DMS114 treated with DMSO at 0.1 percent for 48 hours (cell line): ENCODE measurements at regions not wholly inside any gene's neighbourhood (a gene's known extent, or its start where the extent isn't known, plus 50 kb on each side); places are given as distances from the start of the nearest gene placed in this dataset.
"Not testable (repeated sequence)": the region's sequence is repeated elsewhere in the genome, so short reads cannot be mapped to it uniquely, and the experiment has no call there.

Source experiments
- DNase-seq: peaks from one replicate; lab custom pipeline; 2025; ENCODE audit not compliant: unreplicated experiment; lab: John Stamatoyannopoulos, UW

DNA sequence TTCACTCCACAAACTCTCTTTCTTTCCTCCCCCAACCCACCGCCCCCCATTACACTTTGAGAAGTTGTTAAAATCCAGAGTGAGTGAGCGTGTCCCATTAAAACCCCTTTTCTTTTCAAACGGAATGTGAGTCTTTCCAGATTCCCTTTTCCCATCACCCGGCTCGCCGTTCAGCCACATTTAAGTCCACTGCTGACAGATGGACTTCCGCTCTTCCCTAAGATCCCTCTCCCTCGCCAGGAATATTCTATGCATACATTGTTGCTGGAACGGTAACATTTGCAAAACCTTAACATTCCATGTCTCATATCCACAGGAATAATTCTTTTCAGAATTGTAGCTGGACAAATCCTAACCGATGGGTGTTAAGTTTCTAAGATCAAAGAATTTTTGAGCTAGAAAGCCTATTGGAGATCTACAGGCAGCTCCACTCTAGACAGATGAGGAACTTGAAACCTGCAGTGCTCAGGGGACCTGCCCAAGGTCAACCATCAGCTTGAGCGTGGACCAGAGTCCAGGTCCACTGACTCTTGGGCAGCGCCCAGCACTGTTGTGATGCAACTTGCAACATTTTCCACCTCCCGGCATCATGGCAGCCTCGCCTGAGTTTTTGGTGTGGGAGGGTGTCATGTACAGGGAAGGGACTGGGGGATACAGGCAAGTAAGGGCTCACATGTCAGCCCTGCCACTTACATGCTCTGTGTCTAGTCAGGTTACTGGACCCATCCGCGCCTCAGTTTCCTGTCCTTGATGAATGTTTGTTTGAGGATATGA, 500.1 kb downstream of the CCDC171 start:
- no peak for DNase-seq

DNA sequence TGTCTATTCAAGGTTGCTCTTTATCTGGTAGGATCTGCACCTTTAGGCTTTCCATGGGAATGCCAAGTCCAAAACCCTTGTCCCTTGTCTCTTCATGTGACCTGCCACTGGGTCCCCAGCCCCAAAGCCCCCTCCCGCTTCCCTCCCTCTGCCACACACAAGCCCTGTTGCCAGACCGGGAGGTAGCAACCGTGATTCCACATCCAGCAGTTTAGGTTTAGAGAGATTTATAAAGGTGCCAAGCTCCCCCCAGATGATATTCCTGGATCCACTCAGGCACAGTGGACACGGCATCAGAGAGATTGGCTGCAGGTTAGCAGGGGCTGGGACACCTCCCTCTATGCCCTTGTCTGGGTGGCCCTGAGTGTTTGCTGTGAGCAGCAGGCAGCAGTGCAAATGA, 504.7 kb downstream of the CCDC171 start:
- no peak for DNase-seq

DNA sequence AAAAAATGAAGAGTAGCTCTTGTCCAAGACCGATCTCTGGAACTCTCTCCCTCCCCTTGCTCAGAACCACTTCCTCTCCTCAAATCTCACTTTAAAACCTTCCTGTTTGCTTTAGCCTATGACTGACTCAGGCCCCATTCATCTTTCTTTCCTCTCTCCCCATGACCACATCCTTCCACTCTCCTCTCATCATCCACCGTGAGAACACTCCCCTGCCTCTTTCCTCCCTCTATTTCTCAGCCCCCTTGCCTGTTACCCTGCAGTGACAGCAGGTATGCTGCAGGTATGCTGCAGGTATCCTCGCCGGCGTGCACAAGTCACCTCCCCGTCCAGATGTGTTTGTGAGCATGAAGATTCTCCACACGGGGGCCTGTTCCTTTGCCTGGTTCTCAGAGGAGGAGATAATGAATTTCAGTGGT, 505.3 kb downstream of the CCDC171 start:
- no peak for DNase-seq

DNA sequence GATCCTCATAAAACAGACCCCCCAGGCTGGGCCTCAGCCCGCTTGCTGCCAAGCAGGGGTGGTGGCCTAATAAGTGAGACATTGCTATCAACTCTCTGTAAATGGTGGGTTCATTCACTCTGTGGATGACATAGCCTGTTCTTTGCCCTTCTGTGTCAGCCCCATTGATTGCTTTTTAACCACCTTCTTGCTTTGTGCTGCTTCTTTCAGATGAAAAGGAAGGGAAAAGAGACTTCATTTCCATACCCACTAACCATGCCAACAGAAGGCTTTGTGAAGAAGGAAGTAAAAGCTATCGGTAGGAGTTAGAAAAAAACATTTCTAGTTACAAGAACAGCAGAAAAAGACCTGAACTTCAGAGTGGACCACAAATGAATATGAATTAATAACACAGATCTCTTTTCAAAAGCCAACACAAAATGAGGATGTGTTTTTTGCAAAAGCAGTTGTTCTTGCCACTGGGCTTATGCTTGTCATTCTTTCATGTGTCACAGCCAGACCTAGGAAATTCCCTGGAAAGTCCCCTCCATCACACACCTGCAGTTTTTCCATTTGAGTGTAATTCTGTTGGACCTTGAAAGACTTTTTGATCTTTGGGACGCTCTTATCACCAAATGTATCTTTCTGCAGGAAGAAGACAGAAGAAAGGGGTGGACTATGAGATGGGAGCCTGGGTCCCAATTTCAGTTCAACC, 507.7 kb downstream of the CCDC171 start:
- DNase-seq: no peak

DNA sequence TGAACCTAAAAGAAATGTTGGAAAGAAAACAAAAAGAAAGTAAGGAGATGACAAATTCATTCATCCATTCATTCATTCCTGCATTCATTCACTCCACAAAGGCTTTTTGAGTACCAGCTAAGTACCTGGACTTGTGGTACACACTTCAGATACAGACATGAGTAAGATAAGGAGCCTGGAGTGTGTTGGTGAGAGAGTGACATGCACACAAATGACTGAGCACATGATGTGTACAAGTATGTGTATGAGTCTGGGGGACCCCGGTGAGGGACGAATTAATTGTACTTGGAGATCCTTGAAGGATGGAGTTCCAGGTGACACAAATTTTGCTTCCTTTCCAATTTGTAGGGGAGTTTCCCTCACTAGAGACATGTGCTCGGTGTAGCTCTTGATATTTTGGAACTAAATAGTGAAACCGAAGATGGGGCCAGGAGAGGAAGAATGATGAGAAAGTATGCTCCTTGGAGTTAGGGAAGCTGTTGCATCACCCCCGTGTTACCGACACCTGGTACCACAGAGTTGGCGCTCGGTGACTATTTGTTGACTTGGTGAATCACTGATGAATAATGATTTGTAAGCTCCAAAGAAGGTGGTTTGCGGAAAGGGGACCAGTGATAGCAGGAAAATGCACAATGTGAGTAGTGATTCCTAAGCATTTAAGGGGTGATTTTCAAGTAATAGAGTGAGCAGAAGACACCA, 509.8 kb downstream of the CCDC171 start:
- no peak for DNase-seq

DNA sequence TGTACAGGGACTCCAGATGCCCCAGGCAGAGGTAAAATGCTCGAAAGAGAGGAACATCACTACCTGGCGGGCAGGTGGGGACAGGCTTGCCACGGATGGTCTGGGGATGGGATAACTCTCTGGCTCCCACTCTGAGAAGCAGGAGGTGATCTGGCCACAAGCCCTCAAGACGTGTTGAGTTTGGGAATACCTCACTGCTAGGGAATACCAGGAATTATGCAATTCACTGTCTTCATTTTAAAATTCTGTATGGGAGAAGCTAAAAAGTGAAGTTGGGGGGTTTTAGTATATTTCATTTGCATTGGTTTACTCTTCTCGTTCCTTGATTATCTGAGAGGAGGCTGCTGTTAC, 510.4 kb downstream of the CCDC171 start:
- no peak for DNase-seq

DNA sequence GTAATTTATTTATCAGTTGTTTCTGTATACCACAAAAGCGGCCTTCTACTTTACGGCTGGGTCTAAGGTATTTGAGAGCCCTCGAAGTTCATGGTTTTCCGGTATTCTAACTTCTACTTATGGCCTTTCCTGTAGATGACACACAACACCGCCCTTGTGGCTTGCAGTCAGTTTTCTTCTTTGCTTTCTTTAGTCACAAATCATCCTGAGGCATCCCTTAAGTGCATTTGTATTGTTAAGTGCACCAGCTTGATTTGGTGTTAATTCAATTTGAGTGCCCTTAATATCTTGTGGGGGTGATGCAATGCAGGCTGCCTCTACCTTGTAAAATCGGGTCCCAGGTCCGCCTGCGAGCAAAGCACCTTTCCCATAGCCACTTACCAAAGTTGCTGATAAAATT, 511.9 kb downstream of the CCDC171 start:
- no peak for DNase-seq

DNA sequence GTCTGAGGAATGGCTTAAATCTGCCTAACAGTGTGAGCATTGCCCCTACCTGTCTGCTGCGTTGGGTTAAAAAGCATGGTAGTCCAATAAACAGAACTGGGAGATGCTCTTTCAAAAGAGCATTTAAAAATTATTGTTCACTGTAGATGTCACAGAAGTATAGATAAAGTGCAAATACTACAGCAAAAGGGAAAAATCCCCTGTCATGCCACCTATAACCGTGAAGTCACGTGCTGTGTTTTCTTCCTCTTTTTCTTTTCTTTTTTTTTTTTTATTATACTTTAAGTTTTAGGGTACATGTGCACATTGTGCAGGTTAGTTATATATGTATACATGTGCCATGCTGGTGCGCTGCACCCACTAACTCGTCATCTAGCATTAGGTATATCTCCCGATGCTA, 513.4 kb downstream of the CCDC171 start:
- DNase-seq: not testable (repeated sequence)

DNA sequence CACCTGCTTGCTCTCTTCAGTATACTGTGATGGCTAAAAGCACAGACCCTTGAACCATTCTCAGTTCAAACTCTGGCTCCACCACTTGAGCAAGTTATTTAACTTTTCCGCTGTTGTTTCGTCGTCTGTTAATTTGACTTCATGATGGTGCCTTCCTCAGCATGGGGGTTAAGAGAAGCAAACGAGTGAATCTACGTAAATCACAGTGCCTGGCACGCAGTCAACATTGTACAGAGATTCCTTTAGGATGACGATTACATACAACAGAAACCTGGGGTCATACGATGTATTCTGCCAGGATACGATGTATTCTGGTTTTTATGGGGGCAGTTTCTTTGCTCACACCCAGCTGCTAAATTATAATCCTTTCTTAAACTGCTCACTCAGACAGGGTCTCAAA, 515.6 kb downstream of the CCDC171 start:
- no peak for DNase-seq

DNA sequence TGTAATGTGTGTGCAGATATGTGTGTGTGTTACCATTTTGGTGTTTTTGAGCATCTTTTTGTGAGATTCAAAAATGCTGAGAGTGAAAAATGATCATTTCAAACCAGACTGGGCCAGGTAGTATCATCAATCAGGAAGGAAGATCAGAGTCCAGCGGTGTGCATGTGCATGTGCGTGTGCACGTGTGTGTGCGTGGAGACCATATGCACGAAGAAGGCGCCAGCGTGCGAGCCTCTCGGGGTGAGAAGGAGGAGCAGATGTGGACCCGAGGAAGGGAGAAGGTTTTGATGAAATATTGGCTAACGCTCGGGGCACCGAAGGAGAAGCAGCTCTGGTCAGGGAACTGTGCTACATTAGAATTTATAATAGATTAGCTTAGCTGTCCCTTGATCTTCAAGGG, 516.4 kb downstream of the CCDC171 start:
- no peak for DNase-seq

DNA sequence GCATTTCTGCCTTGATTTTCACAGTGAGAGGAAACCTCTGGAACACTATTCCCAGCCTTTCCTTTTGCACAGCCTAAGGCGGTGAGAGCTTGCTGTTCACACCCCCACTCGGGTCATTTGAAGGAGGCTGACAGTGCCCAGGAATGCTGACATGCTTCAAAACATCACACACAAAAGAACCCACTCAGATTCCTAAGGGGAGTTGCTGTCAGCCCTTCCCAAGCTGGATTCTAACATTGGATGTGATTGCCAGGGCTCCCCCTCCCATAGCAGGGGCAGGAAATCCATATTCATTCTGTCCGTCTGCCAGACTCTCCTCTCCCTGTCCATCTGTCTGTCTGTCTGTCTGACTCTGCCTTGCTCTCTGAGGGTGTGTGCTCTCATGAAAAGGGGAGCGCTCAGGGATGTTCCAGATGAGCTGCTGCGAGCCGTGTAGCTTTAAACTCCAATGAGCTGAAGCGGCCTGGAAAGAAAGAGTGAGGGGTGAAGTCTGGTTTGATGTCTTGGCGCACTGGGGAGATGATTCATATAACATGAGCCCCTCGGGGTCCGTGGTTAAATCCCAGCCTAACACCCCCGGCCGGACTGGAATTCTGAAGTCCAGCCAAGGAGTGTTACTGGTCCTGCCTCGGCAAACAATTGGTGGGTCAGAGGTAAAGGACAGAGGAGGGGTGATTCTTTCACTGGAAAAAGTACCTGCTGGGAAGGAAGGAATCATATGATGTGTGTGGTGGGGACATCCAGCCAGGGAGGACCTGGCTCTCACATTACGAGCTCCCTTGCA, 517.0 kb downstream of the CCDC171 start:
- DNase-seq: no peak

DNA sequence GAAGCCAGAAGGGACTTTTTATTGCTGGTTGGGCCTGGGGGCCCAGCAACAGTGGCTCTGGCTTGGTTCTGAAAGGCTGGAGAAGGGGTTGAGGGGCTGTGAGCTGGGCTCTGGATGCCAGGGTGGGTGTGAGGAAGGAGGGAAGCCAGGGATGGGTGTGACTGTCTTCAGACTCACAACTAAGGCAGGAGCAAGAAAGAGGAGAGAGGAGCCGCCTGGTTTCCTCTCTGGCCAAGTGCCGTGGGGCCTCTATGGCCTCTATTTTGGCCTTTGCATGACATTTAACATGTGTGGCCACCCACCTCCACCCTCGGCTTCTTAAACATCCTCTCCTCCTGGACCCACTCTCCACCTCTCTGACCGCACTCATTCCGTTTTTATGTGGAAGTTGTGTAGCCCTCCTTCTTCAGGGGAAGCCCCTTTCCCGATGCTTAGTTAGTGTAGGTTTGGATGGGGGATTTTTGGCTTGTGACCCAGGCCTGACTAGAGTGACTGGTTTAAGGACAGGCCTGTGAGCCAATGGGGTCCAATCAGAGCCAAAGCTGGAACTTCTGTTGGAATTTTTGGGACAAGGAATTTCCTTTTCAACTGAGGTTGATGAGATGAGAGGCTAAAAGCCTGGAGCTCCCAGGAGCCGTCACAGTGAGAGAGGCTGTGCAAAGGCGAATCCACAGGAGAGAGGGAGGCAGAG, 517.8 kb downstream of the CCDC171 start:
- no peak for DNase-seq

DNA sequence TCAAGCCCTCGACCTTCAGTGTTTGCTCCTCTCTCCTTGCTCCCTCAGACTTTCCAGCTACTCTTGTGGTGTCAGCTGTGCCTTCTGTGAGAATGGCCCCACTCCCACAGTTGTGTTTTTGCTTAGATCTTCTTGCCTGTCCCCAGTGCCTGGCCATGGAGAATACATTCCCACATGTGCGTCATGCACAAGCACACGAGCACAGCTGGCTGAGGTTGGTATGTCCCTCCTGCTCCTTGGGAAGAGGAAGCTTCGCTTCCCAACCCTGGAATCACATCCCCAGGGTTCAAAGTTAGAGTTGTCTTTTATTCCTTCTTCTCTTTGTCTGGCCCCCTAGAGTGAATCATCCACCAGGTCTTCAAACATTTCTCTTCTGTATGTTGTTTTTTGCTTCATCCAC, 518.6 kb downstream of the CCDC171 start:
- no peak for DNase-seq

DNA sequence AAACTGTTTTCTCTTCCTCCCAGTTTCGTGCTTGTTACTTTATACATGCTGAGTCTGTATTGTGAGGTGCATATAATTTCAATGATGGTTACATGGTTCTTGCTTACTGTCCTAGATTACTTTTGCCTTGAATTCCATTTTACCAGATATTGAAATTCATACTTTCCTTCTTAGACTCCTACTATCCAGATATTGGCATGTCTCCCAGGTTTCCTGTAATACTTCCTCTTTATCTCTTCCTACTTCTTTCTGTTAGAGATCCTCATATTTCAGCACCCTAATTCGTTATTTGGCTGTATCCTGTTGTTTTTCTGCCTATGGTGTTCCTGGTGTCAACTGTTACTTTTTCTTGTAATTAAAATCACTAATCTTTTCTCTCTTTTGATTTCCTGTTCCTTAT, 522.1 kb downstream of the CCDC171 start:
- DNase-seq: no peak

DNA sequence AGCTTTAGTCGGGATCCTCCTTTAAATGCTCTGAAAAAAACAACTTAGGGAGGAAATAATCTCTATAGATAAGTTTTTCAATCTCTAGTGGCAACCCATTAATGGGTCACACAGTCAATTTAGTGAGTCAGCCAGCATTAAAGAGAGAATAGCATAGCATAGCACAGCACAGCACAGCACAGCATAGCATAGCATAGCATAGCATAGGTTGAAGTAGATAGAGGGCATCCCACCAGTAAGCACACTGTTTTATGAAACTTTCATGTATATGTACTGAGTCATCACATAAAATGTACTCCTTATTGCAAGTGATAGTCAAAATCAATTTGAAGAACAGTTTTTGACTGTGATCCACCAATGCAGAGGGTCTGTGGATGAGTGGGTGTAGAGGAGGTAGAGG, 522.9 kb downstream of the CCDC171 start:
- no peak for DNase-seq

DNA sequence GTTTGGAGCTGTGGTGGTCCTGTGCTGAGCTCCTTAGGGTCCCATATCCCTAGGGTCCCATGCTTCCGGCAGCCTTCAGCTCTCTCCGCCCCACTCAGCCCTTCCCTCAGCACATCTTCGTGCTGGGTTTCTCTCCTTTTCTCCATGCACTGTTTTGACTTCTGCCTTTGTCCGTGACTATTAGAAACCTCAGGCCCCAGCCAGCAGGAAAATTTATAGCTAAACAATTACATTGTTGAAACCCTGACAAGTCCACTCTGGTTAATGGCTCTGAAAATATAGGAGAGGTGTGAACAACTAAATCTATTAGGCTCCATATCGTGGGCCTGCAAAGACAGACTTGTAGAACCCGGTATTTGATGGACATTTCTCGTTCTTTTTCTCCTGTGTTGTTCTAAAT, 523.7 kb downstream of the CCDC171 start:
- no peak for DNase-seq

DNA sequence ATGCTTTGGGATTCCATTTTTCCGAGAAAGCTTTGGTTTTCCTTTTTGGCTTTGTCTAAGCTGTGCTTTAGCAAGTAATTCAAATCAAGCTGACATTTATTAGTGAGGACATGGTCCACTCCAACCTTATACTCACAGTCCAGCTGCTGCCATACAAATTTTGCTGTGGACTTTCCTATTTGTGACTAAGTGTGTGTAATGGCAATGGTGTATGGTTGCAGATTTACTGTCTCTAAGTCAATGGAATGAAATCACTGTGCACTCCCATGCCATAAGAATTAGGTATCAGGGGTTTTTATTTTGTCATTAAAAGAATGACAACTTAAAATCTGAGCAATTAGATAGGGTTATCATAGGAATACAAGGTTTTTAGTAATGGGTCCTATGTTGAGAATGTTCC, 530.0 kb downstream of the CCDC171 start:
- no peak for DNase-seq

DNA sequence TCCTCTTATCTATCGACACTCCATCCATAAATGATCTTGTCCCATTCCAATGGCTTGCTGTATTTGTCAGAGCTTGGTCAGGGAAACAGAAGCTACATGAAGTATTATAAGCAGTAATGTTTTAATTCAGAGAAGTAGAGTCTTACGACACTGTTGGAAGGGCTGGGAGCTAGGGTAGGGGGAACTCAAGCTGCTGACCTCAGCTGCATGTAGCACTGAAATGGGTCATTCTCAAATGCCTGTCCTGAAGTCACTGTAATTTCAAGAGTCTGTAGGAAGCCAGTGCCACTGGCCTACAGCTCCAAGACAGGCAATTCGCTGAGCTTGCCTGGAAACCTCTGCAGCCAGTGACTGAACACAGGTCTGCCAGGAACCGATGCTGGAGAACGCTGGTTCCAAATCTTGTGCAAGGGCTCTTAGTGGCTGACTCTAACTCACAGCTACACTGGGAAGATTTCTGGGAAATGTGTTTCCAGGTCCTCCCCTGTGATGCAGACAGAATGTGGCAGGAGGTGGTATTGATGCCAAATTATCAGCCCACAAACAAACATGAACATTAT, 532.4 kb downstream of the CCDC171 start:
- no peak for DNase-seq

DNA sequence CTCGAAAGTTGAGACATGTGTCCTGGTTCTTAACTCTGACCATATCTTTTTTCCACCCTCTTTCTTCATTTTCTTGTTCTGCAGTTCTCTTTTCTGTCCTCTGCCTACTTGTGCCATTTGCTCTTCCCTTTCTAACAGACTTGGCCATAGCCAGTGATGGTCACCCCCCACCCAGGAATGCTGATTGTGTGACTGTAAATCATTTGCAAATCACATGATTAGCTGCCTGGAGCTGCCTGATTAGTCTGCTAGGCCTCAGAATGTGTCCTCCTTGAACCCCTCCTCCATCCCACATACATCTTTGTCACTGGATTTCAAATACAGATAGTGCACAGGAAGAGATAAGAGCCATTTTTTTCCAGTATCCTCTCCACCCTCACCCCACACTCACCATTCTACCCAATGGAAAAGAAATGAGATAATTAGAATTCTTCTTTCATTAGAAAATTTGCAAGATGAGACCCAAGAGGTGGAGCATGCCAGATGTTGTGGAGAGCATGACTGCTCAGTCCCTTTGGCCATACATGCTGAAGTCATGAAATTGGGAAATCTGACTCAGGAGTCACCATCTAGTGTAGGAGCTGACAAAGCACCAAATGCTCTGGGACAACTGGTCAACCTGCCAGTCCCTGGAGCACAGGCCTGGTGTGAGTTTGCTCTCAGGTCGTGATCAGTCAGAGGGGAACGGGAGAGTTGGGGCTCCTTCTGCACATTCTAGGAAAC, 538.2 kb downstream of the CCDC171 start:
- DNase-seq: no peak
